ENCODE measurements at regions not wholly inside any gene's neighbourhood (a gene's known extent, or its start where the extent isn't known, plus 50 kb on each side); places are given as distances from the start of the nearest gene placed in this dataset.

- Histone ChIP-seq H3K9me3 (no peaks in the 10 kb centered on the region), H3K27me3 (ENCODE audit: insufficient read depth in 3 of 3, low read length in 2 of 3) (no peaks in the 10 kb centered on the region), H3K36me3 (ENCODE audit: insufficient read depth in 1 of 2, low read depth in 1 of 2) (no peaks in the 10 kb centered on the region), H3K4me3 (no peak overlapping the region), H3K4me1 (no peaks in the 10 kb centered on the region), H3K27ac (no peak overlapping the region)
- ATAC-seq (no peak), DNase-seq (no peak)
- intact Hi-C loops (cut with DNase I), result no loop called here
- WGBS, 3 donors, result 69 to 73% (median 73%) methylated on average over 2 of the region's 2 CpGs
- TF ChIP-seq CTCF (IDR thresholded peaks at IDR 0.05), result no peak
Observed at GRCh38 chr10:2478656-2479055, 588.7 kb upstream of the PFKP start.

GRCh38 chr10:2476812-2477553, 590.4 kb upstream of the PFKP start:
- DNase-seq, result no peak
- Histone ChIP-seq H3K27me3 (ENCODE audit: insufficient read depth in 3 of 3, low read length in 2 of 3) (no peaks in the 10 kb centered on the region), H3K27ac (no peak overlapping the region), H3K36me3 (ENCODE audit: insufficient read depth in 1 of 2, low read depth in 1 of 2) (no peaks in the 10 kb centered on the region), H3K4me3 (no peak overlapping the region), H3K4me1 (no peaks in the 10 kb centered on the region), H3K9me3 (peaks cover 4% of the 10 kb centered on the region)
- no peak for ATAC-seq
- 58 to 65% (median 58%) methylated on average over 9 of the region's 9 CpGs for WGBS, 3 donors
- no peak for TF ChIP-seq CTCF (IDR thresholded peaks at IDR 0.05)
- intact Hi-C loops (cut with DNase I), result no loop called here

- DNase-seq, result no peak
- H3K27ac ChIP-seq, result no peak overlapping the region
Observed at GRCh38 chr10:2476218-2476811, 591.0 kb upstream of the PFKP start.

GRCh38 chr10:2475711-2476217, 591.6 kb upstream of the PFKP start:
- 50 to 58% (median 53%) methylated on average over 6 of the region's 6 CpGs for WGBS, 3 donors
- intact Hi-C loops (cut with DNase I), result no loop called here
- Histone ChIP-seq H3K27ac (no peak overlapping the region), H3K4me1 (no peaks in the 10 kb centered on the region), H3K27me3 (ENCODE audit: insufficient read depth in 3 of 3, low read length in 2 of 3) (no peaks in the 10 kb centered on the region), H3K4me3 (no peak overlapping the region), H3K9me3 (peaks cover 4% of the 10 kb centered on the region), H3K36me3 (ENCODE audit: insufficient read depth in 1 of 2, low read depth in 1 of 2) (no peaks in the 10 kb centered on the region)
- DNase-seq, result no peak
- ATAC-seq, result no peak
- no peak for TF ChIP-seq CTCF (IDR thresholded peaks at IDR 0.05)

More at GRCh38 chr10:2476218-2476811, 591.0 kb upstream of the PFKP start:
- H3K4me1 ChIP-seq, result no peaks in the 10 kb centered on the region
- no peak for TF ChIP-seq CTCF (IDR thresholded peaks at IDR 0.05)
- 67 to 72% (median 68%) methylated on average over 15 of the region's 15 CpGs for WGBS, 3 donors
- no peaks in the 10 kb centered on the region for H3K27me3 ChIP-seq (ENCODE audit: insufficient read depth in 3 of 3, low read length in 2 of 3)
- no peak overlapping the region for H3K4me3 ChIP-seq
- no peak for ATAC-seq
- intact Hi-C loops (cut with DNase I), result no loop called here
- H3K9me3 ChIP-seq, result peaks cover 4% of the 10 kb centered on the region
- no peaks in the 10 kb centered on the region for H3K36me3 ChIP-seq (ENCODE audit: insufficient read depth in 1 of 2, low read depth in 1 of 2)
